H1 (cell line): ENCODE measurements at regions not wholly inside any gene's neighbourhood (a gene's known extent, or its start where the extent isn't known, plus 50 kb on each side); places are given as distances from the start of the nearest gene placed in this dataset.
"Not testable (repeated sequence)": the region's sequence is repeated elsewhere in the genome, so short reads cannot be mapped to it uniquely, and the experiment has no call there.

ENCODE experiments used
- CTCF ChIA-PET: fragments of 300-600 bp; sonication (Branson Sonifier 250); formaldehyde crosslinking; loops from one replicate; lab custom pipeline; 2021; ENCODE audit not compliant: partially characterized antibody; lab: Charles Lee
- POLR2A ChIA-PET: fragments of 300-600 bp; sonication (Branson Sonifier 250); formaldehyde crosslinking; loops from one replicate; lab custom pipeline; 2021; ENCODE audit warnings: inconsistent platforms; ENCODE audit not compliant: partially characterized antibody; lab: Charles Lee
- DNase-seq, 2 experiments: peaks; one replicate each; pipeline versions ENCODE4 v3.0.0 to v3.0.0-alpha.2; 2010 to 2022; ENCODE audit warnings: low spot score in 2 of 2, low read depth in 1 of 2, mixed read lengths in 1 of 2
- FAIRE-seq: peaks from 2 replicates; lab custom pipeline; 2011; peaks lifted over from hg19 to GRCh38; lab: Jason Lieb, UNC
- H2AFZ ChIP-seq: 2 replicates; pipeline ENCODE4 v1.8.1; 2012; ENCODE audit warnings: low read length, inconsistent platforms
- H2AK5ac ChIP-seq: 2 replicates; pipeline ENCODE4 v1.6.1; 2013; ENCODE audit warnings: low read depth, low read length
- H2BK120ac ChIP-seq: replicated peaks from 2 replicates; pipeline ENCODE3; 2013; ENCODE audit warnings: low read depth, low read length, inconsistent platforms
- H2BK12ac ChIP-seq: 2 replicates; pipeline ENCODE4 v1.6.1; 2013; ENCODE audit warnings: low read depth, low read length
- H2BK15ac ChIP-seq: 2 replicates; pipeline ENCODE4 v1.6.1; 2013; ENCODE audit warnings: low read length
- H2BK20ac ChIP-seq: 2 replicates; pipeline ENCODE4 v1.6.1; 2013; ENCODE audit warnings: low read length
- H2BK5ac ChIP-seq: 2 replicates; pipeline ENCODE4 v1.6.1; 2013; ENCODE audit warnings: low read depth, low read length
- H3K14ac ChIP-seq: 2 replicates; pipeline ENCODE4 v1.6.1; 2013; ENCODE audit warnings: inconsistent platforms; ENCODE audit not compliant: insufficient read length
- H3K18ac ChIP-seq: 2 replicates; pipeline ENCODE4 v1.6.1; 2013; ENCODE audit warnings: low read length; ENCODE audit errors: extremely low read depth
- H3K23ac ChIP-seq: 2 replicates; pipeline ENCODE4 v1.6.1; 2013; ENCODE audit warnings: inconsistent platforms; ENCODE audit not compliant: insufficient read length
- H3K23me2 ChIP-seq: 2 replicates; pipeline ENCODE4 v1.6.1; 2013; ENCODE audit warnings: low read depth, low read length
- H3K27ac ChIP-seq: 2 replicates; pipeline ENCODE4 v1.6.1; 2011; ENCODE audit warnings: low read depth, low read length, inconsistent platforms
- H3K27me3 ChIP-seq, 4 experiments: replicated peaks in 1 of 4; 1 replicate in 1 of 4; 2 replicates in 3 of 4; pipeline versions ENCODE4 v1.6.1 to v1.8.1; 2011 to 2013; ENCODE audit warnings: low read length in 3 of 4, mild to moderate bottlenecking in 3 of 4, inconsistent platforms in 2 of 4, mixed read lengths in 2 of 4, moderate library complexity in 1 of 4; ENCODE audit not compliant: control insufficient read depth in 3 of 4, insufficient read depth in 3 of 4; ENCODE audit errors: extremely low read depth in 1 of 4
- H3K36me3 ChIP-seq, 4 experiments: 2 replicates each; pipeline versions ENCODE4 v1.6.1 to v1.8.1; 2011 to 2013; ENCODE audit warnings: mild to moderate bottlenecking in 4 of 4, low read length in 3 of 4, moderate library complexity in 2 of 4, control low read depth in 1 of 4, inconsistent platforms in 1 of 4; ENCODE audit not compliant: insufficient read depth in 4 of 4, control insufficient read depth in 2 of 4
- H3K4ac ChIP-seq: replicated peaks from 2 replicates; pipeline ENCODE3; 2013; ENCODE audit warnings: low read length, low read depth, mixed read lengths, inconsistent platforms; ENCODE audit not compliant: insufficient read length
- H3K4me1 ChIP-seq, 4 experiments: replicated peaks in 1 of 4; 1 replicate in 1 of 4; 2 replicates in 3 of 4; pipeline versions ENCODE4 v1.6.1 to v1.8.1; 2011 to 2013; ENCODE audit warnings: low read length in 3 of 4, inconsistent platforms in 2 of 4, mixed read lengths in 1 of 4; ENCODE audit not compliant: insufficient read depth in 4 of 4, control insufficient read depth in 3 of 4
- H3K4me2 ChIP-seq, 2 experiments: 2 replicates each; pipeline versions ENCODE4 v1.6.1 to v1.8.1; 2011 to 2013; ENCODE audit warnings: low read depth in 2 of 2, low read length in 2 of 2, control low read depth in 1 of 2, inconsistent platforms in 1 of 2, mild to moderate bottlenecking in 1 of 2; ENCODE audit not compliant: insufficient read depth in 1 of 2
- H3K4me3 ChIP-seq, 4 experiments: fragments of 200-600, 300-600 bp in 1 of 4; sonication (generic), shearing (Covaris generic), sonication (Bioruptor Twin) in 1 of 4; 2 replicates each; pipeline versions ENCODE4 v1.5.1 to v1.8.1; 2011 to 2016; ENCODE audit warnings: low read length in 4 of 4, low read depth in 3 of 4, control low read depth in 2 of 4, inconsistent platforms in 2 of 4, mild to moderate bottlenecking in 2 of 4, mixed read lengths in 1 of 4, moderate library complexity in 1 of 4; ENCODE audit not compliant: insufficient read depth in 2 of 4; ENCODE audit errors: extremely low read depth in 1 of 4
- H3K56ac ChIP-seq: replicated peaks from 2 replicates; pipeline ENCODE3; 2013; ENCODE audit warnings: low read depth, mild to moderate bottlenecking, mixed read lengths, low read length, inconsistent platforms; ENCODE audit not compliant: insufficient read length
- H3K79me1 ChIP-seq: 2 replicates; pipeline ENCODE4 v1.6.1; 2013; ENCODE audit warnings: low read depth, low read length, control low read depth
- H3K79me2 ChIP-seq, 2 experiments: 2 replicates each; pipeline versions ENCODE4 v1.6.1 to v1.8.1; 2012 to 2013; ENCODE audit warnings: low read length in 2 of 2, mild to moderate bottlenecking in 2 of 2, inconsistent platforms in 1 of 2; ENCODE audit not compliant: insufficient read depth in 2 of 2, control insufficient read depth in 1 of 2
- H3K9ac ChIP-seq, 4 experiments: replicated peaks in 1 of 4; 1 replicate in 1 of 4; 2 replicates in 3 of 4; pipeline versions ENCODE4 v1.6.1 to v1.8.1; 2011 to 2013; ENCODE audit warnings: low read depth in 3 of 4, low read length in 3 of 4, control low read depth in 2 of 4, mild to moderate bottlenecking in 2 of 4, moderate library complexity in 2 of 4, inconsistent platforms in 1 of 4; ENCODE audit errors: extremely low read depth in 1 of 4
- H3K9me3 ChIP-seq, 2 experiments: 2 replicates each; pipeline versions ENCODE4 v1.6.1 to v1.8.1; 2012 to 2013; ENCODE audit warnings: mild to moderate bottlenecking in 2 of 2, moderate library complexity in 2 of 2, control low read depth in 1 of 2, inconsistent platforms in 1 of 2, low read depth in 1 of 2, low read length in 1 of 2, mixed read lengths in 1 of 2; ENCODE audit not compliant: insufficient read depth in 2 of 2
- H4K20me1 ChIP-seq, 2 experiments: replicated peaks in 1 of 2; 2 replicates each; pipeline versions ENCODE3 to v1.8.1; 2011 to 2013; ENCODE audit warnings: inconsistent platforms in 2 of 2, low read length in 2 of 2, mild to moderate bottlenecking in 1 of 2; ENCODE audit not compliant: insufficient read depth in 2 of 2, control insufficient read depth in 1 of 2
- H4K5ac ChIP-seq: 2 replicates; pipeline ENCODE4 v1.6.1; 2013; ENCODE audit warnings: low read length, low read depth, mixed read lengths, inconsistent platforms; ENCODE audit not compliant: insufficient read length
- H4K8ac ChIP-seq: 2 replicates; pipeline ENCODE4 v1.8.0; 2013; ENCODE audit warnings: mild to moderate bottlenecking, moderate library complexity, low read length, inconsistent platforms; ENCODE audit not compliant: insufficient read depth; ENCODE audit errors: extremely low read depth
- H4K91ac ChIP-seq: replicated peaks from 2 replicates; pipeline ENCODE3; 2013; ENCODE audit warnings: low read length, mixed read lengths, inconsistent platforms; ENCODE audit not compliant: insufficient read length

DNA sequence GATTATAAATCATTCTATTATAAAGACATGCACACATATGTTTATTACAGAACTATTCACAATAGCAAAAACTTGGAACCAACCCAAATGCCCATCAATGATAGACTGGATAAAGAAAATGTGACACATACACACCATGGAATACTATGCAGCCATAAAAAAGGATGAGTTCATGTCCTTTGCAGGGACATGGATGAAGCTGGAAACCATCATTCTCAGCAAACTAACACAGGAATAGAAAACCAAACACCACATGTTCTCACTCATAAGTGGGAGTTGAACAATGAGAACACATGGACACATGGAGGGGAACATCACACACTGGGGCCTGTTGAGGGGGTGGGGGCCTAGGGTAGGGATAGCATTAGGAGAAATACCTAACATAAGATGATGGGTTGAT is 168.4 kb downstream of the ZNF648 start:
- H4K20me1 ChIP-seq, H3K56ac ChIP-seq, H3K18ac ChIP-seq, H3K79me1 ChIP-seq, H4K91ac ChIP-seq, POLR2A ChIA-PET, H2BK12ac ChIP-seq, H3K14ac ChIP-seq, H3K27ac ChIP-seq, H3K27me3 ChIP-seq, H3K36me3 ChIP-seq, H3K23ac ChIP-seq, H3K23me2 ChIP-seq, FAIRE-seq, H2BK120ac ChIP-seq, H3K9ac ChIP-seq, H2BK20ac ChIP-seq, H2AFZ ChIP-seq, H2BK5ac ChIP-seq, H3K4me3 ChIP-seq, H3K9me3 ChIP-seq, DNase-seq, H4K8ac ChIP-seq, H4K5ac ChIP-seq, H3K79me2 ChIP-seq, H3K4me1 ChIP-seq, H2AK5ac ChIP-seq, H3K4ac ChIP-seq, H2BK15ac ChIP-seq, CTCF ChIA-PET, H3K4me2 ChIP-seq: not testable (repeated sequence)
